Panc1 (cell line): ENCODE measurements at regions not wholly inside any gene's neighbourhood (a gene's known extent, or its start where the extent isn't known, plus 50 kb on each side); places are given as distances from the start of the nearest gene placed in this dataset.

Experiments
- ATAC-seq: fragments of 200-7000 bp; cut with Tn5 transposase; 2 replicates; pipeline ENCODE4 v1.9.1; 2020; ENCODE audit warnings: mild to moderate bottlenecking, moderate library complexity
- BruUV-seq: library from RNA; stranded (reverse); fragments of 400-500 nt; replicated peaks from 2 replicates; lab custom pipeline; 2021; lab: Mats Ljungman, UMichigan
- CTCF ChIA-PET: fragments of 300-600 bp; sonication (Branson Sonifier 250); formaldehyde crosslinking; loops from one replicate; lab custom pipeline; 2022; ENCODE audit warnings: antibody characterized with exemption; lab: Charles Lee
- POLR2A ChIA-PET: fragments of 300-600 bp; sonication (Branson Sonifier 250); formaldehyde crosslinking; loops from one replicate; lab custom pipeline; 2022; ENCODE audit warnings: antibody characterized with exemption; lab: Charles Lee
- DNase-seq: peaks from one replicate; pipeline ENCODE4 v3.0.0-alpha.2; 2010; ENCODE audit warnings: low read depth, low spot score
- H3K27ac ChIP-seq: 2 replicates; pipeline ENCODE4 v1.5.1; 2011; ENCODE audit warnings: mild to moderate bottlenecking, low read length, inconsistent platforms
- H3K27me3 ChIP-seq: fragments of 200-500 bp; sonication (Bioruptor generic); 2 replicates; pipeline ENCODE4 v1.6.0; 2014; ENCODE audit warnings: low read length, inconsistent platforms; ENCODE audit not compliant: control insufficient read depth, insufficient read depth
- H3K36me3 ChIP-seq: fragments of 200-500 bp; sonication (Bioruptor generic); 2 replicates; pipeline ENCODE4 v1.5.1; 2014; ENCODE audit warnings: inconsistent platforms, mild to moderate bottlenecking, low read length, moderate library complexity; ENCODE audit not compliant: control insufficient read depth, insufficient read depth
- H3K4me1 ChIP-seq: 2 replicates; pipeline ENCODE4 v1.5.1; 2011; ENCODE audit warnings: inconsistent platforms, mild to moderate bottlenecking, low read length, moderate library complexity; ENCODE audit not compliant: control insufficient read depth, insufficient read depth
- H3K4me3 ChIP-seq, 2 experiments: 2 replicates each; pipeline ENCODE4 v1.5.1; 2011 to 2012; ENCODE audit warnings: low read depth in 2 of 2, low read length in 2 of 2, mild to moderate bottlenecking in 2 of 2, inconsistent platforms in 1 of 2, moderate library complexity in 1 of 2
- H3K9me3 ChIP-seq: fragments of 200-500 bp; sonication (Bioruptor generic); 2 replicates; pipeline ENCODE4 v1.5.1; 2014; ENCODE audit warnings: low read depth, mild to moderate bottlenecking, inconsistent platforms, low read length, moderate library complexity; ENCODE audit not compliant: control insufficient read depth, insufficient read depth
- POLR2AphosphoS5 ChIP-seq: IDR thresholded peaks from 2 replicates; pipeline ENCODE4 v1.6.1; 2012; ENCODE audit warnings: mild to moderate bottlenecking, low read depth, low read length, moderate library complexity
- SIN3A ChIP-seq: IDR thresholded peaks from 2 replicates; pipeline ENCODE4 v1.6.1; 2012; ENCODE audit warnings: low read depth, mild to moderate bottlenecking, low read length, moderate library complexity, borderline replicate concordance; ENCODE audit not compliant: insufficient read depth
- TCF7L2 ChIP-seq: IDR thresholded peaks from 2 replicates; pipeline ENCODE4 v1.6.1; 2011; ENCODE audit warnings: mild to moderate bottlenecking, low read depth, low read length, inconsistent platforms
- in situ Hi-C: cut with HindIII; loops from 2 replicates; pipeline ENCODE4 v1.10.0; 2016; ENCODE audit warnings: low sequenced_read_pairs, low pct_unique_long_range_greater_than_20kb
- intact Hi-C: fragments of 100-400 bp; cut with micrococcal nuclease; formaldehyde crosslinking; loops from one replicate; pipeline ENCODE4 v1.10.0; 2022; ENCODE audit not compliant: unreplicated experiment
- TF ChIP-seq, protein P1 (sequence below), 2 experiments: IDR thresholded peaks; 2 replicates each; pipeline ENCODE4 v1.6.1; 2011 to 2012; ENCODE audit warnings: low read depth in 2 of 2, control low read depth in 1 of 2, low read length in 1 of 2, mild to moderate bottlenecking in 1 of 2, moderate library complexity in 1 of 2; ENCODE audit not compliant: insufficient read depth in 1 of 2
- TF ChIP-seq, protein P2 (sequence below): fragments of 450-650 bp; IDR thresholded peaks from 2 replicates; pipeline ENCODE4 v1.5.1; 2017; ENCODE audit warnings: mild to moderate bottlenecking

DNA sequence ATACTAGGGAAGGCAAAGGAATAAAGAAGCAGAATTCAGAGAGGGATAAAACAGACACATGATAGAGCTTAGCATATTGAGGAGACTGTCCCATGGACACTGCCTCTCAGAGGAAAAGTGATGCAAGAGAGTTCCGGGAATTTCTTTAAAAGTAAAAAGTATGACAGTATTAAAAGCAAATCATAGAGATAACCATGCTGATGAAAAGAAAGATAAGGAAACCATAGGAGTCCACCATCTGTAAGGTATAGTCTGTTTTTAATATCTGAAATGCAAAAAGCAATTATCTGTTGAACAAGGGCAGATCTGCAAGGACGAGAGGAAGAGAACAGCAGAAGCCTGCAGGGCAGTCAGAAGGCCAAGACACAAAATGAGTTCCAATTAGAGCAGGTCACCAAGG is 495.9 kb upstream of the GOLIM4 start:
- ATAC-seq (no peak), DNase-seq (no peak)
- Histone ChIP-seq H3K4me3 (no peak overlapping the region), H3K27me3 (no peaks in the 10 kb centered on the region), H3K27ac (no peak overlapping the region), H3K9me3 (no peaks in the 10 kb centered on the region), H3K4me1 (no peaks in the 10 kb centered on the region), H3K36me3 (no peaks in the 10 kb centered on the region)
- no peak for TF ChIP-seq TCF7L2
- no peak for TF ChIP-seq SIN3A
- no peak for TF ChIP-seq POLR2AphosphoS5
- TF ChIP-seq, protein P1, sequence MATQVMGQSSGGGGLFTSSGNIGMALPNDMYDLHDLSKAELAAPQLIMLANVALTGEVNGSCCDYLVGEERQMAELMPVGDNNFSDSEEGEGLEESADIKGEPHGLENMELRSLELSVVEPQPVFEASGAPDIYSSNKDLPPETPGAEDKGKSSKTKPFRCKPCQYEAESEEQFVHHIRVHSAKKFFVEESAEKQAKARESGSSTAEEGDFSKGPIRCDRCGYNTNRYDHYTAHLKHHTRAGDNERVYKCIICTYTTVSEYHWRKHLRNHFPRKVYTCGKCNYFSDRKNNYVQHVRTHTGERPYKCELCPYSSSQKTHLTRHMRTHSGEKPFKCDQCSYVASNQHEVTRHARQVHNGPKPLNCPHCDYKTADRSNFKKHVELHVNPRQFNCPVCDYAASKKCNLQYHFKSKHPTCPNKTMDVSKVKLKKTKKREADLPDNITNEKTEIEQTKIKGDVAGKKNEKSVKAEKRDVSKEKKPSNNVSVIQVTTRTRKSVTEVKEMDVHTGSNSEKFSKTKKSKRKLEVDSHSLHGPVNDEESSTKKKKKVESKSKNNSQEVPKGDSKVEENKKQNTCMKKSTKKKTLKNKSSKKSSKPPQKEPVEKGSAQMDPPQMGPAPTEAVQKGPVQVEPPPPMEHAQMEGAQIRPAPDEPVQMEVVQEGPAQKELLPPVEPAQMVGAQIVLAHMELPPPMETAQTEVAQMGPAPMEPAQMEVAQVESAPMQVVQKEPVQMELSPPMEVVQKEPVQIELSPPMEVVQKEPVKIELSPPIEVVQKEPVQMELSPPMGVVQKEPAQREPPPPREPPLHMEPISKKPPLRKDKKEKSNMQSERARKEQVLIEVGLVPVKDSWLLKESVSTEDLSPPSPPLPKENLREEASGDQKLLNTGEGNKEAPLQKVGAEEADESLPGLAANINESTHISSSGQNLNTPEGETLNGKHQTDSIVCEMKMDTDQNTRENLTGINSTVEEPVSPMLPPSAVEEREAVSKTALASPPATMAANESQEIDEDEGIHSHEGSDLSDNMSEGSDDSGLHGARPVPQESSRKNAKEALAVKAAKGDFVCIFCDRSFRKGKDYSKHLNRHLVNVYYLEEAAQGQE (IDR thresholded peaks at IDR 0.05; ENCODE audit: insufficient read depth in 1 of 2, low read depth in 2 of 2, low read length in 1 of 2), result no peak
- TF ChIP-seq, protein P2, sequence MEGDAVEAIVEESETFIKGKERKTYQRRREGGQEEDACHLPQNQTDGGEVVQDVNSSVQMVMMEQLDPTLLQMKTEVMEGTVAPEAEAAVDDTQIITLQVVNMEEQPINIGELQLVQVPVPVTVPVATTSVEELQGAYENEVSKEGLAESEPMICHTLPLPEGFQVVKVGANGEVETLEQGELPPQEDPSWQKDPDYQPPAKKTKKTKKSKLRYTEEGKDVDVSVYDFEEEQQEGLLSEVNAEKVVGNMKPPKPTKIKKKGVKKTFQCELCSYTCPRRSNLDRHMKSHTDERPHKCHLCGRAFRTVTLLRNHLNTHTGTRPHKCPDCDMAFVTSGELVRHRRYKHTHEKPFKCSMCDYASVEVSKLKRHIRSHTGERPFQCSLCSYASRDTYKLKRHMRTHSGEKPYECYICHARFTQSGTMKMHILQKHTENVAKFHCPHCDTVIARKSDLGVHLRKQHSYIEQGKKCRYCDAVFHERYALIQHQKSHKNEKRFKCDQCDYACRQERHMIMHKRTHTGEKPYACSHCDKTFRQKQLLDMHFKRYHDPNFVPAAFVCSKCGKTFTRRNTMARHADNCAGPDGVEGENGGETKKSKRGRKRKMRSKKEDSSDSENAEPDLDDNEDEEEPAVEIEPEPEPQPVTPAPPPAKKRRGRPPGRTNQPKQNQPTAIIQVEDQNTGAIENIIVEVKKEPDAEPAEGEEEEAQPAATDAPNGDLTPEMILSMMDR, result no peak
- in situ Hi-C loops (no loop called here), intact Hi-C loops (no loop called here)
- no TSS peak for BruUV-seq
- POLR2A ChIA-PET, result no interaction called here
- CTCF ChIA-PET, result interaction anchor here (0.7 kb wide), 1 partner anchor 380 kb away, joined by 6 read pairs; no protein-coding TSS in a partner anchor

DNA sequence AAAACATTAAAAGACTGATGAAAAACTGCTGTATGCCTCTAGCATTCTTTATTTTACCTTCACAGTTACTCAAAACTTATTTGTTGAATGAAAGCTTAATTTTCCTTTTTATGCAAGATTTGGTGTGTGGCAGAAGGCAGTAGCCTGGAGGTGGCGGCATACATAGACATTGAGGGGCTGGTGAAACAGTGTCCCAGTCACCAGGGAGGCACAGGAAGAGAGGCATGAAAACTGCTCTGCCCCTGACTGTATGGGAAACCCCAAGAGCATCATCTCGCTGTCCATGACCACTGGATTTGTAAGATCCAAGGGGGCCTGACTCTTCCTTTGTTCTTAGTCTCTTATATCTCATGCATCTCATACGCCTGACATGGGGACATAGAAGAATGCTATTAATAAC is 493.7 kb upstream of the GOLIM4 start:
- intact Hi-C loops (no loop called here), in situ Hi-C loops (no loop called here)
- DNase-seq, result no peak
- ChIA-PET CTCF (no interaction called here), POLR2A (no interaction called here)
- no peaks in the 10 kb centered on the region for H3K4me1 ChIP-seq
- H3K27me3 ChIP-seq, result no peaks in the 10 kb centered on the region
- BruUV-seq, result no TSS peak
- no peak for ATAC-seq
- no peaks in the 10 kb centered on the region for H3K9me3 ChIP-seq
- H3K4me3 ChIP-seq, result no peak overlapping the region
- H3K27ac ChIP-seq, result no peak overlapping the region
- TF ChIP-seq, protein P1 (IDR thresholded peaks at IDR 0.05; ENCODE audit: insufficient read depth in 1 of 2, low read depth in 2 of 2, low read length in 1 of 2), result no peak
- H3K36me3 ChIP-seq, result no peaks in the 10 kb centered on the region
